ENCODE measurements at regions not wholly inside any gene's neighbourhood (a gene's known extent, or its start where the extent isn't known, plus 50 kb on each side); places are given as distances from the start of the nearest gene placed in this dataset.

GRCh38 chr13:110097013-110097412, 209.9 kb downstream of the COL4A1 start:
- no peak for TF ChIP-seq CTCF (IDR thresholded peaks at IDR 0.05)

GRCh38 chr13:110092831-110093247, 214.1 kb downstream of the COL4A1 start:
- TF ChIP-seq CTCF (IDR thresholded peaks at IDR 0.05) = no peak

GRCh38 chr13:110089815-110090214, 217.1 kb downstream of the COL4A1 start:
- peak; percentile 17; the same call in 1 of the 2 replicates for TF ChIP-seq CTCF (IDR thresholded peaks at IDR 0.05)

GRCh38 chr13:110089100-110089499, 217.9 kb downstream of the COL4A1 start:
- TF ChIP-seq CTCF (IDR thresholded peaks at IDR 0.05) = no peak

- TF ChIP-seq CTCF (IDR thresholded peaks at IDR 0.05) = no peak
Observed at GRCh38 chr13:110073982-110074381, 233.0 kb downstream of the COL4A1 start.

- TF ChIP-seq CTCF (IDR thresholded peaks at IDR 0.05) = no peak
Observed at GRCh38 chr13:110070511-110071120, 236.3 kb downstream of the COL4A1 start.

- TF ChIP-seq CTCF (IDR thresholded peaks at IDR 0.05) = no peak
Observed at GRCh38 chr13:110070046-110070445, 236.9 kb downstream of the COL4A1 start.

GRCh38 chr13:110068176-110068473, 238.8 kb downstream of the COL4A1 start:
- TF ChIP-seq CTCF (IDR thresholded peaks at IDR 0.05) = no peak

Measured in LNCAP (cell line).